CD14-positive monocyte (primary cell): ENCODE measurements at regions not wholly inside any gene's neighbourhood (a gene's known extent, or its start where the extent isn't known, plus 50 kb on each side); places are given as distances from the start of the nearest gene placed in this dataset.

Experiments used
- DNase-seq, 3 donors: peaks; one replicate each; pipeline ENCODE4 v3.0.0-alpha.2; 2011 to 2022
- H2AFZ ChIP-seq: 2 replicates; pipeline ENCODE4 v1.6.0; 2012; ENCODE audit warnings: mild to moderate bottlenecking, low read depth, low read length, inconsistent platforms; ENCODE audit not compliant: insufficient read depth, poor library complexity, severe bottlenecking
- H3K27ac ChIP-seq, 2 donors: 1 replicate in 1 of 2; 2 replicates in 1 of 2; pipeline ENCODE4 v1.5.1; 2012 to 2013; ENCODE audit warnings: low read length in 2 of 2, control low read depth in 1 of 2, inconsistent platforms in 1 of 2, low read depth in 1 of 2, mild to moderate bottlenecking in 1 of 2
- H3K27me3 ChIP-seq, 2 donors: one replicate each; pipeline versions ENCODE4 v1.6.0 to v1.6.1; 2011 to 2013; ENCODE audit warnings: low read length in 2 of 2; ENCODE audit not compliant: control insufficient read depth in 2 of 2, insufficient read depth in 2 of 2
- H3K36me3 ChIP-seq, 2 donors: replicated peaks in 1 of 2; 1 replicate in 1 of 2; 2 replicates in 1 of 2; pipeline versions ENCODE4 v1.5.1 to v1.6.1; 2012 to 2013; ENCODE audit warnings: low read length in 2 of 2, control low read depth in 1 of 2, inconsistent platforms in 1 of 2, mild to moderate bottlenecking in 1 of 2; ENCODE audit not compliant: insufficient read depth in 2 of 2, control insufficient read depth in 1 of 2
- H3K4me1 ChIP-seq, 2 donors: 1 replicate in 1 of 2; 2 replicates in 1 of 2; pipeline versions ENCODE4 v1.5.1 to v1.6.1; 2012 to 2013; ENCODE audit warnings: low read length in 2 of 2, control low read depth in 1 of 2, inconsistent platforms in 1 of 2, mild to moderate bottlenecking in 1 of 2, moderate library complexity in 1 of 2; ENCODE audit not compliant: insufficient read depth in 2 of 2, control insufficient read depth in 1 of 2
- H3K4me2 ChIP-seq: replicated peaks from 2 replicates; pipeline ENCODE3; 2012; ENCODE audit warnings: low read length, moderate library complexity, mild to moderate bottlenecking; ENCODE audit not compliant: poor library complexity, severe bottlenecking; ENCODE audit errors: extremely low read depth
- H3K4me3 ChIP-seq, 3 experiments: fragments of 200-600 bp in 1 of 3; sonication (generic) in 1 of 3; replicated peaks in 1 of 3; 1 replicate in 2 of 3; 2 replicates in 1 of 3; pipeline ENCODE4 v1.5.1; 2011 to 2013; ENCODE audit warnings: low read length in 3 of 3, mild to moderate bottlenecking in 3 of 3, control low read depth in 2 of 3, low read depth in 2 of 3, inconsistent platforms in 1 of 3, moderate library complexity in 1 of 3
- H3K79me2 ChIP-seq: 2 replicates; pipeline ENCODE4 v1.6.0; 2012; ENCODE audit warnings: mild to moderate bottlenecking, control low read depth, inconsistent platforms, low read length, moderate library complexity; ENCODE audit not compliant: insufficient read depth
- H3K9ac ChIP-seq: 2 replicates; pipeline ENCODE4 v1.6.0; 2017; ENCODE audit warnings: low read length, mild to moderate bottlenecking; ENCODE audit not compliant: insufficient read depth, poor library complexity, severe bottlenecking
- H3K9me3 ChIP-seq, 2 donors: replicated peaks in 1 of 2; 1 replicate in 1 of 2; 2 replicates in 1 of 2; pipeline versions ENCODE4 v1.5.1 to v1.6.1; 2012 to 2013; ENCODE audit warnings: low read length in 2 of 2, control low read depth in 1 of 2; ENCODE audit not compliant: control insufficient read depth in 1 of 2, insufficient read depth in 1 of 2
- H4K20me1 ChIP-seq: 2 replicates; pipeline ENCODE4 v1.6.0; 2012; ENCODE audit warnings: mild to moderate bottlenecking, low read length, control low read depth, moderate library complexity; ENCODE audit not compliant: insufficient read depth
- H3K27ac Mint-ChIP-seq, 7 donors: one replicate each; pipeline ENCODE4 v1.8.0; 2020; ENCODE audit warnings: mild to moderate bottlenecking in 7 of 7, mixed read lengths in 7 of 7, moderate library complexity in 6 of 7, inconsistent platforms in 2 of 7
- H3K27me3 Mint-ChIP-seq, 3 donors: one replicate each; pipeline ENCODE4 v1.8.0; 2021 to 2022; ENCODE audit warnings: low read depth in 3 of 3, mild to moderate bottlenecking in 3 of 3, mixed read lengths in 3 of 3, moderate library complexity in 3 of 3, inconsistent platforms in 1 of 3
- H3K36me3 Mint-ChIP-seq, 2 donors: one replicate each; pipeline ENCODE4 v1.8.0; 2020; ENCODE audit warnings: mixed read lengths in 2 of 2, inconsistent platforms in 1 of 2, mild to moderate bottlenecking in 1 of 2
- H3K4me1 Mint-ChIP-seq: one replicate; pipeline ENCODE4 v1.8.0; 2020; ENCODE audit warnings: mild to moderate bottlenecking, mixed read lengths
- H3K4me3 Mint-ChIP-seq, 2 donors: one replicate each; pipeline ENCODE4 v1.8.0; 2020; ENCODE audit warnings: mild to moderate bottlenecking in 2 of 2, mixed read lengths in 2 of 2, moderate library complexity in 1 of 2
- H3K9me3 Mint-ChIP-seq, 7 donors: one replicate each; pipeline ENCODE4 v1.8.0; 2020 to 2022; ENCODE audit warnings: mixed read lengths in 7 of 7, mild to moderate bottlenecking in 6 of 7, moderate library complexity in 6 of 7, inconsistent platforms in 2 of 7
- CTCF ChIP-seq: fragments of 200-600 bp; IDR thresholded peaks from one replicate; pipeline ENCODE4 v1.8.0; 2022; ENCODE audit warnings: antibody characterized with exemption, mild to moderate bottlenecking
- WGBS: methylation state at CpG from one replicate; pipeline ENCODE4 v1.1.5; 2013; ENCODE audit warnings: missing lambda C conversion rate; ENCODE audit not compliant: insufficient coverage; 5-methylcytosine and 5-hydroxymethylcytosine counted together
- intact Hi-C, 2 donors: fragments of 100-400 bp; cut with micrococcal nuclease; formaldehyde crosslinking; loops; one replicate each; pipeline versions ENCODE4 v1.15.0 to v1.15.1; 2023

GRCh38 chrX:4850312-4850711 is 1136.9 kb upstream of the PRKX start:
- Histone ChIP-seq H3K27me3 (no peaks in the 10 kb centered on the region), H3K36me3 (no peaks in the 10 kb centered on the region), H3K9me3 (no peaks in the 10 kb centered on the region), H2AFZ (no peak overlapping the region), H3K4me2 (no peak overlapping the region), H3K79me2 (no peaks in the 10 kb centered on the region), H3K9ac (no peak overlapping the region), H3K27ac (no peak overlapping the region), H3K4me1 (no peaks in the 10 kb centered on the region), H4K20me1 (no peaks in the 10 kb centered on the region), H3K4me3 (no peak overlapping the region)
- no peaks in the 10 kb centered on the region for H3K27me3 Mint-ChIP-seq
- no CpG with 5 or more reads among the region's 4 CpGs for WGBS
- intact Hi-C loops = no loop called here
- H3K36me3 Mint-ChIP-seq = no peaks in the 10 kb centered on the region
- no peaks in the 10 kb centered on the region for H3K4me1 Mint-ChIP-seq
- H3K4me3 Mint-ChIP-seq = no peak overlapping the region
- H3K27ac Mint-ChIP-seq = no peak overlapping the region
- no peak for TF ChIP-seq CTCF
- peaks cover 0 to 8% (median under 1%) of the 10 kb centered on the region in 7 donors for H3K9me3 Mint-ChIP-seq
- DNase-seq = no peak

GRCh38 chrX:4844376-4844775 is 1130.9 kb upstream of the PRKX start:
- no CpG with 5 or more reads among the region's 4 CpGs for WGBS
- no peaks in the 10 kb centered on the region for H3K36me3 Mint-ChIP-seq
- H3K27me3 Mint-ChIP-seq = no peaks in the 10 kb centered on the region

More at GRCh38 chrX:4844376-4844775, 1130.9 kb upstream of the PRKX start:
- H3K4me3 ChIP-seq = no peak overlapping the region
- no peaks in the 10 kb centered on the region for H3K4me1 Mint-ChIP-seq
- no peaks in the 10 kb centered on the region for H3K4me1 ChIP-seq
- intact Hi-C loops = no loop called here
- H3K27ac ChIP-seq = no peak overlapping the region
- no peak overlapping the region for H3K9ac ChIP-seq
- no peak for TF ChIP-seq CTCF
- no peak for DNase-seq
- H3K36me3 ChIP-seq = no peaks in the 10 kb centered on the region
- H2AFZ ChIP-seq = no peak overlapping the region
- no peaks in the 10 kb centered on the region for H3K27me3 ChIP-seq
- no peak overlapping the region for H3K4me3 Mint-ChIP-seq
- no peaks in the 10 kb centered on the region for H3K79me2 ChIP-seq
- no peak overlapping the region for H3K4me2 ChIP-seq
- no peak overlapping the region for H3K27ac Mint-ChIP-seq
- no peaks in the 10 kb centered on the region for H3K9me3 ChIP-seq
- H4K20me1 ChIP-seq = no peaks in the 10 kb centered on the region
- H3K9me3 Mint-ChIP-seq = peaks cover 0 to 7% (median 2%) of the 10 kb centered on the region in 7 donors
